Body of pancreas (tissue), 4 donors: ENCODE measurements at regions not wholly inside any gene's neighbourhood (a gene's known extent, or its start where the extent isn't known, plus 50 kb on each side); places are given as distances from the start of the nearest gene placed in this dataset.

Source experiments
- CTCF ChIP-seq, 7 experiments: fragments of 450-650 bp in 4 of 7; fragments of 200-600 bp in 3 of 7; sonication (generic) in 3 of 7; IDR thresholded peaks; one replicate each; pipeline ENCODE4 v1.5.1; 2016 to 2019; ENCODE audit warnings: antibody characterized with exemption in 7 of 7
- POLR2A ChIP-seq, 3 donors: fragments of 450-650 bp; IDR thresholded peaks; one replicate each; pipeline ENCODE4 v1.6.1; 2016; ENCODE audit warnings: antibody characterized with exemption in 3 of 3, mild to moderate bottlenecking in 2 of 3

DNA sequence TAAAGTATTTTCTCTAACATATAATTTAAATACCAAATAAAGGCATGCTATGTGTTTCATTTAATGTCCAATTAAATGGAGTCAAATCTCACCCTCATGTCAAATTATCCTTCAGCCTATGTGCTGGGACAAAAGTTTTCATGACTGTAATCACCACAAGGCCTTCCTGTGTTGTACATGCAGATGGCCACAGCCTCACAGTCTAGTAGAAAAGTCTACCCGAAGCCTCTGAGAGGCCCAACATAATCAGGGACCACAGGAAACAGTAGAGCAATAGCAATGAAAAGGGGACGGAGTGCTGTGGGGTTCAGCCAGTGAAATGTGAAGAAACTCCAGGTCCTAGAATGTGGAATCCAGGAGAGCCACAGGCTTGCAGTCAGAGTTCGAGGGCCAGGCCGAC is 140.2 kb upstream of the KLF6 start:
- TF ChIP-seq POLR2A (IDR thresholded peaks at IDR 0.05) (no peak), CTCF (IDR thresholded peaks at IDR 0.05) (no peak)
